Astrocyte of the cerebellum (primary cell): ENCODE measurements at regions not wholly inside any gene's neighbourhood (a gene's known extent, or its start where the extent isn't known, plus 50 kb on each side); places are given as distances from the start of the nearest gene placed in this dataset.

Experiments used
- DNase-seq: peaks from one replicate; pipeline ENCODE4 v3.0.0-alpha.2; 2011; ENCODE audit warnings: low read depth
- H3K4me3 ChIP-seq: 2 replicates; pipeline ENCODE4 v1.5.1; 2011; ENCODE audit warnings: mild to moderate bottlenecking, low read depth, low read length, moderate library complexity
- CTCF ChIP-seq: IDR thresholded peaks from 2 replicates; pipeline ENCODE4 v1.5.1; 2012; ENCODE audit warnings: low read length, low read depth, moderate library complexity, mild to moderate bottlenecking; ENCODE audit errors: missing control alignments
- in situ Hi-C: cut with HindIII; loops from 2 replicates; pipeline ENCODE4 v1.10.0; 2017; ENCODE audit warnings: low sequenced_read_pairs

GRCh38 chr19:5290336-5291262 is 50.0 kb downstream of the PTPRS start:
- TF ChIP-seq CTCF: no peak
- no peak overlapping the region for H3K4me3 ChIP-seq
- no peak for DNase-seq
- in situ Hi-C loops: no loop called here

DNA sequence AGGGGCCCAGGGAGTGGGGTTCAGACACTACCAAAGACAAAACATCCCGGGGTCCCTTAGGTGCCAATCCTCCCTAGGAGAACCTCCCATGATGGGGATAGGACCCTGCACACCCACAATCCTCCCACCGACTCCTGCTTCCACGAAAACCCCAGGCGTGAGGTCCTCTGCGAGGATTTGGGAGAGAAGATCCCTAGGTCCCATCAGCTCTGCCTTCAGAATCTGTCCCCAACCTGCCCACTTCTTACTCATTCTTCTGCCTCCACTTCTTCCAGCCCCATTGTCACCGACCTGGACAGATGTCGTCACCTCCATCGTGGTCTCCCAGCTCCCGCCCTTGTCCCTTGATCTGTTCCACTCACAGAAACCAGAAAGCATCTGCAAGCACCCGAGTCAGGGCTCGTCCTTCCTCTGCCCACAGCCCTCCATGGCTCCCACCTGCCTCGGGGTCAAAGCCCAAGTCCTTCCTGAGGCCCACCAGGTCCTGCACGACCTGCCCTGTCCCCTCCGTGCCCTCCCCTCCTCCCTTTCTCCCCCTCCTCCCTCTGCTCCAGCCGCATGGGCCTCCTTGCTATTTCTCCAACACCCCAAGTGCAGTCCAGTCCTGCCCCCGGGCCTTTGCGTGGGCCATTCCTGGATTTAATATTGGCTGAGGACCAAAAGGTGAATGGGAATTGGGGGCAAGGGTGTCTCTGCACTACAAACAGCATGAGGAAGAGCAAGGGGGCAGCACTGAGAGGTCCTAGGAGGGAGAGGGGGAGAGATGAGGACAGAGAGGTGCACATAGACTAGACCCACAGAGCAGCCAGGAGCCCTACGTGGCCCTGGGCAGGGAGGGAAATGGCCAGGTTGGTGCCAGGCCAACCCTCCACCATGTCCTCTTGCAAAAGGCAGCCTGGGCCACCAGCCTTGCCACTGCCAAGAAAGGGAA is 51.3 kb downstream of the PTPRS start:
- DNase-seq: no peak
- H3K4me3 ChIP-seq: no peak overlapping the region
- in situ Hi-C loops: no loop called here
- no peak for TF ChIP-seq CTCF

- in situ Hi-C loops: no loop called here
- no peak for DNase-seq
- no peak for TF ChIP-seq CTCF
- no peak overlapping the region for H3K4me3 ChIP-seq
Observed at GRCh38 chr19:5288347-5288739, 52.3 kb downstream of the PTPRS start.

DNA sequence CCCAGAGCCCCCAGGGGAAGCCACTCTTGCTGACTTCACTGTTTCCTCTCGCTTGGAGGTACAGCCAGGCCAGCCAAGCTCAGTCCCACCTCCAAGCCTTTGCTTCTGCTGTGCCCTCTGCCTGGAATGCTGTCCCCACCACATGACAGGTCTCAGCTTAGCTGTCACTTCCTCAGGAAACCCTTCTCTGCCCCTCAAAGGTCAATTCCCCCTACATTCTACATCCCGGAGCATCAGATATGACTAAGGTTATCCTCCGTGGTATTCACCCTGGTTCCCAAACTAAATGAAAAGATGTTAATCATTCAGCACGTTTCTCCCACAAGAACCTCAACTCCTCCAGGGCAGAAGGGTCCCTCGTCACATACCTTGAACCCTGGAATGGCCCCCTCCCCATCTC is 53.5 kb downstream of the PTPRS start:
- no peak overlapping the region for H3K4me3 ChIP-seq
- no peak for DNase-seq
- in situ Hi-C loops: no loop called here
- TF ChIP-seq CTCF: no peak

DNA sequence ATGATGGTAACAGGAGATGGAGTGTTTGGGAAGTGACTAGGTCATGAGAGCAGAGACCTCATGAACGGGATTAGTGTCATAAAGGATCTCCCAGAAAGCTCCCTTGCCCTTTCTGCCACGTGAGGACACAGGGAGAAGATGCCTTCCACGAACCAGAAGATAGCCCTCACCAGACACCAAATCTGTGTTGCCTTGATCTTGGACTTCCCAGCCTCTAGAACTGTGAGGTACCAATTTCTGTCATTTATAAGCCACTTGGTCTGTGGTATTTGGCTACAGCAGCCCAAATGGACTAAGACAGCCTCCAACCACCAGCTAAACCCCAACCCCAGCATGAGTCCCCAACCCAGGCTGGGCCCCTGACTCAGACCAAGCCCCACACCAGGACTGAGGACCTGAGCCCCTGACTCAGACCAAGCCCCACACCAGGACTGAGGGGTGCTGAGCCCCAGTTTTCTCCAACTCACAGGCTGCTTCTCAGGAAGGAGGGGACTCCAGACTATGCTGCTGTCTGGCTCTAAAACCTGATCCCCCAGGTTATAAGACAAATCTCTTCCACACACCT is 54.1 kb downstream of the PTPRS start:
- in situ Hi-C loops: no loop called here

More for the DNA sequence above, 54.1 kb downstream of the PTPRS start:
- no peak for TF ChIP-seq CTCF
- H3K4me3 ChIP-seq: no peak overlapping the region
- DNase-seq: no peak
